HL-60 (cell line): ENCODE measurements at regions not wholly inside any gene's neighbourhood (a gene's known extent, or its start where the extent isn't known, plus 50 kb on each side); places are given as distances from the start of the nearest gene placed in this dataset.

Experiments
- GABPA ChIP-seq: IDR thresholded peaks from 2 replicates; pipeline ENCODE4 v1.6.1; 2012; ENCODE audit warnings: low read depth
- POLR2AphosphoS5 ChIP-seq: IDR thresholded peaks from 2 replicates; pipeline ENCODE4 v1.6.1; 2012; ENCODE audit warnings: low read depth
- SPI1 ChIP-seq: IDR thresholded peaks from 2 replicates; pipeline ENCODE4 v1.6.1; 2012; ENCODE audit warnings: low read depth, mild to moderate bottlenecking, borderline replicate concordance
- TF ChIP-seq, protein P1 (sequence below): IDR thresholded peaks from one replicate; pipeline ENCODE4 v1.5.1; 2011; ENCODE audit warnings: low read length, control low read depth, inconsistent platforms; ENCODE audit not compliant: insufficient read depth
- TF ChIP-seq, protein P2 (sequence below): IDR thresholded peaks from 2 replicates; pipeline ENCODE4 v1.6.1; 2012; ENCODE audit warnings: low read depth; ENCODE audit not compliant: insufficient replicate concordance

DNA sequence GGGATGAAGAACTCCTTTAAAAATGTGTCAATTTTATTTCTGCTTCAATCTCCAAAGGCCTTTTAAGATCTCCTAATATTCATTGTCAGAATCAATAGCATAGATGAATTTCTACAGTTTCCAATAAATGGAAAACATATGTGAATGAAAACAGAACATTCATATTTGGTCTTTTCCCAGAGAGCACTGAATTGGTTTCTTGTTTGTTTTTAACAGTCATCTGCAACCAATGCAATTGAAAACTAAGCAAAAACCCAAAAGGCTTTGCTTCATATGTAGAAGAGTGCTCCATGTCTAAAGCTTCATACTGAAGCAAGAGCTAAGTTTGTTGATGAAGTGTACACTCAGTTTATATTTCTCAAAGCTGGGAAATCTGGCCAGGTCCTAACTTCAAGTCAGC is 426.5 kb upstream of the CDIN1 start:
- TF ChIP-seq, protein P1, sequence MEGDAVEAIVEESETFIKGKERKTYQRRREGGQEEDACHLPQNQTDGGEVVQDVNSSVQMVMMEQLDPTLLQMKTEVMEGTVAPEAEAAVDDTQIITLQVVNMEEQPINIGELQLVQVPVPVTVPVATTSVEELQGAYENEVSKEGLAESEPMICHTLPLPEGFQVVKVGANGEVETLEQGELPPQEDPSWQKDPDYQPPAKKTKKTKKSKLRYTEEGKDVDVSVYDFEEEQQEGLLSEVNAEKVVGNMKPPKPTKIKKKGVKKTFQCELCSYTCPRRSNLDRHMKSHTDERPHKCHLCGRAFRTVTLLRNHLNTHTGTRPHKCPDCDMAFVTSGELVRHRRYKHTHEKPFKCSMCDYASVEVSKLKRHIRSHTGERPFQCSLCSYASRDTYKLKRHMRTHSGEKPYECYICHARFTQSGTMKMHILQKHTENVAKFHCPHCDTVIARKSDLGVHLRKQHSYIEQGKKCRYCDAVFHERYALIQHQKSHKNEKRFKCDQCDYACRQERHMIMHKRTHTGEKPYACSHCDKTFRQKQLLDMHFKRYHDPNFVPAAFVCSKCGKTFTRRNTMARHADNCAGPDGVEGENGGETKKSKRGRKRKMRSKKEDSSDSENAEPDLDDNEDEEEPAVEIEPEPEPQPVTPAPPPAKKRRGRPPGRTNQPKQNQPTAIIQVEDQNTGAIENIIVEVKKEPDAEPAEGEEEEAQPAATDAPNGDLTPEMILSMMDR, result no peak
- TF ChIP-seq POLR2AphosphoS5 (no peak), SPI1 (no peak), GABPA (no peak)
- TF ChIP-seq, protein P2, sequence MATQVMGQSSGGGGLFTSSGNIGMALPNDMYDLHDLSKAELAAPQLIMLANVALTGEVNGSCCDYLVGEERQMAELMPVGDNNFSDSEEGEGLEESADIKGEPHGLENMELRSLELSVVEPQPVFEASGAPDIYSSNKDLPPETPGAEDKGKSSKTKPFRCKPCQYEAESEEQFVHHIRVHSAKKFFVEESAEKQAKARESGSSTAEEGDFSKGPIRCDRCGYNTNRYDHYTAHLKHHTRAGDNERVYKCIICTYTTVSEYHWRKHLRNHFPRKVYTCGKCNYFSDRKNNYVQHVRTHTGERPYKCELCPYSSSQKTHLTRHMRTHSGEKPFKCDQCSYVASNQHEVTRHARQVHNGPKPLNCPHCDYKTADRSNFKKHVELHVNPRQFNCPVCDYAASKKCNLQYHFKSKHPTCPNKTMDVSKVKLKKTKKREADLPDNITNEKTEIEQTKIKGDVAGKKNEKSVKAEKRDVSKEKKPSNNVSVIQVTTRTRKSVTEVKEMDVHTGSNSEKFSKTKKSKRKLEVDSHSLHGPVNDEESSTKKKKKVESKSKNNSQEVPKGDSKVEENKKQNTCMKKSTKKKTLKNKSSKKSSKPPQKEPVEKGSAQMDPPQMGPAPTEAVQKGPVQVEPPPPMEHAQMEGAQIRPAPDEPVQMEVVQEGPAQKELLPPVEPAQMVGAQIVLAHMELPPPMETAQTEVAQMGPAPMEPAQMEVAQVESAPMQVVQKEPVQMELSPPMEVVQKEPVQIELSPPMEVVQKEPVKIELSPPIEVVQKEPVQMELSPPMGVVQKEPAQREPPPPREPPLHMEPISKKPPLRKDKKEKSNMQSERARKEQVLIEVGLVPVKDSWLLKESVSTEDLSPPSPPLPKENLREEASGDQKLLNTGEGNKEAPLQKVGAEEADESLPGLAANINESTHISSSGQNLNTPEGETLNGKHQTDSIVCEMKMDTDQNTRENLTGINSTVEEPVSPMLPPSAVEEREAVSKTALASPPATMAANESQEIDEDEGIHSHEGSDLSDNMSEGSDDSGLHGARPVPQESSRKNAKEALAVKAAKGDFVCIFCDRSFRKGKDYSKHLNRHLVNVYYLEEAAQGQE, result no peak
